GM12878 (cell line): ENCODE measurements at regions not wholly inside any gene's neighbourhood (a gene's known extent, or its start where the extent isn't known, plus 50 kb on each side); places are given as distances from the start of the nearest gene placed in this dataset.

Experiments
- CHD2 ChIP-seq: IDR thresholded peaks from 2 replicates; pipeline ENCODE4 v1.6.1; 2011; ENCODE audit warnings: low read depth, low read length, improper control_type of control experiment, borderline replicate concordance
- CHD4 ChIP-seq: fragments of 200-600 bp; sonication (generic); IDR thresholded peaks from 2 replicates; pipeline ENCODE4 v1.6.1; 2016; ENCODE audit warnings: mild to moderate bottlenecking
- CTCF ChIP-seq, 3 experiments: IDR thresholded peaks in 2 of 3; conservative IDR thresholded peaks in 1 of 3; 2 replicates each; pipeline ENCODE4 v1.5.1; 2011; ENCODE audit warnings: low read depth in 3 of 3, low read length in 3 of 3, mild to moderate bottlenecking in 3 of 3, control low read depth in 2 of 3, moderate library complexity in 2 of 3, inconsistent platforms in 1 of 3, mixed read lengths in 1 of 3; ENCODE audit not compliant: control insufficient read depth in 2 of 3, insufficient read depth in 1 of 3; ENCODE audit errors: extremely low read depth in 1 of 3
- DPF2 ChIP-seq: fragments of 450-650 bp; IDR thresholded peaks from 2 replicates; pipeline ENCODE4 v1.6.1; 2017; ENCODE audit warnings: mild to moderate bottlenecking
- HDGF ChIP-seq: fragments of 450-650 bp; IDR thresholded peaks from 2 replicates; pipeline ENCODE4 v1.6.1; 2016; ENCODE audit warnings: antibody characterized with exemption
- NFYA ChIP-seq: IDR thresholded peaks from 2 replicates; pipeline ENCODE4 v1.6.1; 2011; ENCODE audit warnings: low read depth, mild to moderate bottlenecking, low read length, improper control_type of control experiment, borderline replicate concordance
- NR2C1 ChIP-seq: fragments of 450-650 bp; IDR thresholded peaks from 2 replicates; pipeline ENCODE4 v1.6.1; 2017; ENCODE audit warnings: antibody characterized with exemption, mild to moderate bottlenecking, moderate library complexity
- POLR2AphosphoS5 ChIP-seq: IDR thresholded peaks from 2 replicates; pipeline ENCODE4 v1.6.1; 2011; ENCODE audit warnings: mild to moderate bottlenecking, low read length, inconsistent platforms
- SMARCA5 ChIP-seq: fragments of 450-650 bp; IDR thresholded peaks from 2 replicates; pipeline ENCODE4 v1.6.1; 2017; ENCODE audit warnings: mild to moderate bottlenecking
- ZNF217 ChIP-seq: fragments of 450-650 bp; IDR thresholded peaks from 2 replicates; pipeline ENCODE4 v1.6.1; 2017; ENCODE audit warnings: antibody characterized with exemption, mild to moderate bottlenecking

GRCh38 chr14:45650754-45651153, 397.8 kb upstream of the MIS18BP1 start:
- no peak for TF ChIP-seq ZNF217
- no peak for TF ChIP-seq CHD2
- no peak for TF ChIP-seq POLR2AphosphoS5
- no peak for TF ChIP-seq CHD4
- TF ChIP-seq HDGF, result no peak
- no peak for TF ChIP-seq SMARCA5
- TF ChIP-seq NFYA, result no peak
- no peak for TF ChIP-seq NR2C1
- no peak for TF ChIP-seq DPF2
- 0 out of 6 replicates have a peak, but pooled peaks of 1 of the 3 experiments have one; percentile 4 for TF ChIP-seq CTCF (IDR thresholded peaks at IDR 0.05 in 2 of 3, conservative IDR thresholded peaks at IDR 0.05 in 1 of 3; ENCODE audit: control insufficient read depth in 2 of 3, extremely low read depth in 1 of 3, insufficient read depth in 1 of 3, low read depth in 3 of 3, low read length in 3 of 3)
